Esophagus squamous epithelium (tissue), 4 donors: ENCODE measurements at regions not wholly inside any gene's neighbourhood (a gene's known extent, or its start where the extent isn't known, plus 50 kb on each side); places are given as distances from the start of the nearest gene placed in this dataset.

Experiments
- POLR2A ChIP-seq, 4 donors: fragments of 450-650 bp; IDR thresholded peaks; one replicate each; pipeline ENCODE4 v1.6.1; 2017; ENCODE audit warnings: antibody characterized with exemption in 4 of 4, mild to moderate bottlenecking in 4 of 4, moderate library complexity in 3 of 4
- TF ChIP-seq, protein P1 (sequence below), 6 experiments: fragments of 450-650 bp in 4 of 6; fragments of 200-600 bp in 2 of 6; sonication (generic) in 2 of 6; IDR thresholded peaks; one replicate each; pipeline ENCODE4 v1.5.1; 2016 to 2019; ENCODE audit warnings: antibody characterized with exemption in 6 of 6, mild to moderate bottlenecking in 4 of 6, moderate library complexity in 4 of 6

DNA sequence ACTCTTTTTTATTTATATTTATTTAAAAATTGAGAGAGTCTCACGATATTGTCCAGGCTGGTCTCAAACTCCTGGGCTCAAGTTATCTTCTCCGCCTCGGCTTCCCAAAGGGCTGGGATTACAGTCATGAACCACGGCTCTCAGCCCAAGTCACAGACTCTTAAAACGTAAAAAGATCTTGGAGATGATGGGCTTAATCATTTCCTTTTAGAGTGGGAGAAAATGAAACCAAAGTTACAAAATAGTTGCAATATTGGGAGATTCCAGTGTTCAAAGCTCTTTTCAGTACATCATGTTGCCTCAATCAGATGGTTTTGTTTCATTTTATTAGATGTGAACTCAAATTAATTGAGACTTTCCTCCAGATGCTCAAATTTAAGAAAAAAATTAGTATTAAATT is 151.4 kb upstream of the XPO1 start:
- TF ChIP-seq, protein P1, sequence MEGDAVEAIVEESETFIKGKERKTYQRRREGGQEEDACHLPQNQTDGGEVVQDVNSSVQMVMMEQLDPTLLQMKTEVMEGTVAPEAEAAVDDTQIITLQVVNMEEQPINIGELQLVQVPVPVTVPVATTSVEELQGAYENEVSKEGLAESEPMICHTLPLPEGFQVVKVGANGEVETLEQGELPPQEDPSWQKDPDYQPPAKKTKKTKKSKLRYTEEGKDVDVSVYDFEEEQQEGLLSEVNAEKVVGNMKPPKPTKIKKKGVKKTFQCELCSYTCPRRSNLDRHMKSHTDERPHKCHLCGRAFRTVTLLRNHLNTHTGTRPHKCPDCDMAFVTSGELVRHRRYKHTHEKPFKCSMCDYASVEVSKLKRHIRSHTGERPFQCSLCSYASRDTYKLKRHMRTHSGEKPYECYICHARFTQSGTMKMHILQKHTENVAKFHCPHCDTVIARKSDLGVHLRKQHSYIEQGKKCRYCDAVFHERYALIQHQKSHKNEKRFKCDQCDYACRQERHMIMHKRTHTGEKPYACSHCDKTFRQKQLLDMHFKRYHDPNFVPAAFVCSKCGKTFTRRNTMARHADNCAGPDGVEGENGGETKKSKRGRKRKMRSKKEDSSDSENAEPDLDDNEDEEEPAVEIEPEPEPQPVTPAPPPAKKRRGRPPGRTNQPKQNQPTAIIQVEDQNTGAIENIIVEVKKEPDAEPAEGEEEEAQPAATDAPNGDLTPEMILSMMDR (IDR thresholded peaks at IDR 0.05) = no peak
- TF ChIP-seq POLR2A (IDR thresholded peaks at IDR 0.05) = no peak
